A673 (cell line): ENCODE measurements at regions not wholly inside any gene's neighbourhood (a gene's known extent, or its start where the extent isn't known, plus 50 kb on each side); places are given as distances from the start of the nearest gene placed in this dataset.
"Not testable (repeated sequence)": the region's sequence is repeated elsewhere in the genome, so short reads cannot be mapped to it uniquely, and the experiment has no call there.

Experiments used
- BruUV-seq: library from RNA; stranded (reverse); fragments of 400-500 nt; replicated peaks from 2 replicates; lab custom pipeline; 2021; lab: Mats Ljungman, UMichigan
- CTCF ChIA-PET: fragments of 300-600 bp; sonication (Branson Sonifier 250); formaldehyde crosslinking; loops from one replicate; lab custom pipeline; 2022; ENCODE audit warnings: antibody characterized with exemption; lab: Charles Lee
- POLR2A ChIA-PET: fragments of 300-600 bp; sonication (Branson Sonifier 250); formaldehyde crosslinking; loops from one replicate; lab custom pipeline; 2022; ENCODE audit warnings: antibody characterized with exemption; ENCODE audit not compliant: low non-redundant PET; lab: Charles Lee
- DNase-seq: peaks from one replicate; pipeline ENCODE4 v3.0.0-alpha.2; 2015; ENCODE audit warnings: low spot score
- H3K27ac ChIP-seq: fragments of 200-600 bp; sonication (generic); 2 replicates; pipeline ENCODE4 v1.5.1; 2016; ENCODE audit warnings: mixed run types, low read depth, mild to moderate bottlenecking, mixed read lengths, antibody characterized with exemption, low read length; ENCODE audit not compliant: poor library complexity, severe bottlenecking
- H3K27me3 ChIP-seq: fragments of 200-600 bp; sonication (generic); replicated peaks from 2 replicates; pipeline ENCODE4 v1.6.1; 2017; ENCODE audit warnings: mixed run types, low read depth, mild to moderate bottlenecking, mixed read lengths, antibody characterized with exemption, low read length; ENCODE audit not compliant: insufficient read depth, poor library complexity
- H3K36me3 ChIP-seq: fragments of 200-600 bp; sonication (generic); 2 replicates; pipeline ENCODE4 v1.6.1; 2016; ENCODE audit warnings: mixed run types, mild to moderate bottlenecking, mixed read lengths, antibody characterized with exemption, low read length; ENCODE audit not compliant: insufficient read depth, poor library complexity, severe bottlenecking
- H3K4me1 ChIP-seq: fragments of 200-600 bp; sonication (generic); 2 replicates; pipeline ENCODE4 v1.6.1; 2017; ENCODE audit warnings: mixed run types, mild to moderate bottlenecking, mixed read lengths, antibody characterized with exemption, low read length; ENCODE audit not compliant: insufficient read depth, poor library complexity, severe bottlenecking
- H3K4me3 ChIP-seq: fragments of 200-600 bp; sonication (generic); 2 replicates; pipeline ENCODE4 v1.5.1; 2016; ENCODE audit warnings: low read depth, mixed run types, mild to moderate bottlenecking, mixed read lengths, low read length; ENCODE audit not compliant: poor library complexity, severe bottlenecking
- H3K9me3 ChIP-seq: fragments of 200-600 bp; sonication (generic); 2 replicates; pipeline ENCODE4 v1.6.1; 2016; ENCODE audit warnings: mixed run types, low read depth, mild to moderate bottlenecking, mixed read lengths, antibody characterized with exemption, low read length; ENCODE audit not compliant: poor library complexity, severe bottlenecking
- intact Hi-C: fragments of 100-400 bp; cut with micrococcal nuclease; formaldehyde crosslinking; loops from one replicate; pipeline ENCODE4 v1.10.0; 2022; ENCODE audit not compliant: unreplicated experiment

DNA sequence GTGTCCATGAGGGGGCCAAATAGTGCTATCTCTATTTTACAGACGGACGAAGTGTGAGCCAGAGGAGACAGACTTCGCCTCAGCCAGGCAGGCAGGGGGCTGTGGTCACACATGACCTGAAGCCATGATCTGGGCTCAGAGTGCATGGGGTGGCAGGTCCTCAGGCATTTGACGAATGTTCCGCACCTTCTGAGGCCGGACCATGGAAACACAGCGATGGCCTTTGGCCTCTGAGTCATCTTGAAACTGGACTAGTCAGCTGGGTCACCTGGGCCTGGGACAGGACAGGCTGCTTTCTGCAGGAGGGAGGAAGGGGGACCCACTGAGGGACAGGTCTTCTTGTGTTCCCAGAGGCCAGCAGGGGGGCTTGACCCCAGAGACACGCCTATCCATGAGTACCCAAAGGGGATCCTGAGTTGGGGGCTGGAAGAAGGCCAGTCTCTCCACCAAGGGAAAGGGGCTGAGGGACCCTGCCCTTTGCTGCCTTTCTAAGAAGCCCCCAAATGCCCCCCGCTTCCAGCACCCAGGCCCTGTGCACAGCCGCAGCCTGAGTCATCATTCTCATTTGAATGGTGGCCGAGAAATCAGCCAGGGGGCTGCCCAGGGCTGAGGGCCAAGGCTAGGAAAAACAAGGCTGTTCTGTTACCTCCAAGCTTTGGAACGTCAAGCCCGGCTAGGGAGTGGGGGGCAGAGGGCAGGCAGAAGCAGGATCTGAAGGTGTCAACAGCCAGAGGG, 142.9 kb downstream of the GTF2IRD2B start:
- H3K36me3 ChIP-seq, intact Hi-C loops, H3K27ac ChIP-seq, BruUV-seq, H3K4me1 ChIP-seq, H3K27me3 ChIP-seq, POLR2A ChIA-PET, DNase-seq, CTCF ChIA-PET, H3K4me3 ChIP-seq, H3K9me3 ChIP-seq: not testable (repeated sequence)

DNA sequence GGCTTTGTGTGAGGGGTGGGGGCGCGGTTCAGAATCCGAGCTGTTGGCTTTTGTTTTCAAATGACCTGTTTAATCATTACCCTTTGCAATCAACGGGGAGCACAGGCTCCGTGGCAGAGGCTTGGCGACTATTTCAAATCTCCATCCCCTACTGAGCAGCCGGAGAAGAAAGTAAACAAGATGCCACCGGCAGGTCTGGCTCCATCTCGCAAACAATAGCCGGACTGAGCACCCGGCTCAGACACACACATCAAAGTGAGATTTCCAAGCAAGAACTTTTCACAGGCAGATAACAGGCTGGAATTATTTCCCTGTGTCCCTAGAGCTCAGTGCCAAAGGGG, 143.4 kb downstream of the GTF2IRD2B start:
- CTCF ChIA-PET, H3K36me3 ChIP-seq, DNase-seq, H3K9me3 ChIP-seq, intact Hi-C loops, H3K27ac ChIP-seq, H3K4me1 ChIP-seq, H3K27me3 ChIP-seq, H3K4me3 ChIP-seq, POLR2A ChIA-PET: not testable (repeated sequence)
- TSS peak; percentile 87 for BruUV-seq

GRCh38 chr7:75237255-75238187, 145.1 kb downstream of the GTF2IRD2B start:
- CTCF ChIA-PET, H3K27me3 ChIP-seq, H3K4me1 ChIP-seq, H3K4me3 ChIP-seq, BruUV-seq, POLR2A ChIA-PET, H3K36me3 ChIP-seq, H3K9me3 ChIP-seq, intact Hi-C loops, DNase-seq, H3K27ac ChIP-seq: not testable (repeated sequence)

GRCh38 chr7:75238309-75238708, 145.9 kb downstream of the GTF2IRD2B start:
- H3K4me1 ChIP-seq, DNase-seq, H3K27ac ChIP-seq, POLR2A ChIA-PET, intact Hi-C loops, H3K9me3 ChIP-seq, H3K4me3 ChIP-seq, CTCF ChIA-PET, H3K36me3 ChIP-seq, BruUV-seq, H3K27me3 ChIP-seq: not testable (repeated sequence)

GRCh38 chr7:75243638-75244037, 151.2 kb downstream of the GTF2IRD2B start:
- H3K27ac ChIP-seq, intact Hi-C loops, DNase-seq, POLR2A ChIA-PET, H3K4me1 ChIP-seq, CTCF ChIA-PET, H3K36me3 ChIP-seq, BruUV-seq, H3K9me3 ChIP-seq, H3K27me3 ChIP-seq, H3K4me3 ChIP-seq: not testable (repeated sequence)

DNA sequence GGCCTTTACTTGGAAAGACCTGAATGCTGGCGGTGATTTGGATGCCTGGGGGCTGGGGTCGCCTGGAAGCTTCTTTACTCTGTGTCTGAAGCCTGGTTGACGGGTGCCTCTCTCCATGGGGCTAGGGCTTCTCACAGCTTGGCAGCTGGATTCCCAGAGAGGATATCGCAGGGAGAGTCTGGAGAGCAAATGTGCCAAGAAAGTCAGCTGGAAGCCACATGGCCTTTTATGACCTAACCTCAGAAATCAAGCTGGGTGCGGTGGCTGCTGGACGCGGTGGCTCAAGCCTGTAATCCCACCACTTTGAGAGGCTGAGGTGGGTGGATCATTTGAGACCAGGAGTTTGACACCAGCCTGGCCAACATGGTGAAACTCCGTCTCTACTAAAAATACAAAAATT, 147.2 kb upstream of the TRIM73 start:
- H3K36me3 ChIP-seq, POLR2A ChIA-PET, H3K27me3 ChIP-seq, H3K4me1 ChIP-seq, DNase-seq, H3K9me3 ChIP-seq, CTCF ChIA-PET, intact Hi-C loops, H3K27ac ChIP-seq, H3K4me3 ChIP-seq, BruUV-seq: not testable (repeated sequence)

DNA sequence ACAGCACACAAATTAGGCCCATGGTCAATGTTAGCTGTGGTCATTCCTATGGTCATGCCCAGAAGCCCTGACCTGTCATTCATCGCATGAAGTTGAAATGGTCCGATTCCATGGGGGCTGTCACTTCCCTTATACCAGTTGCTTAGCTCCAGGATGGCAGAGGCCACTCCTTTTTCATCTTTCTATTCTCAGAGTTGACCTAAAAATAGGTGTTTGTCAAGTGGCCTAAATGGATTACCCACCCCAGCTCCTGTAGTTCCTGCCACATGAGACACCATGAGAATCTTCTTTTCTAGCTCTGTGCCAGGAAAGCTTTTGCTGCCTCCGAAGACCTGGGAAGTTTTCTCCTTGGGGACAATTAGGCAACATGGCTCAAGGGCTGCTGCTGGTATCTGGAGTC, 141.2 kb upstream of the TRIM73 start:
- intact Hi-C loops, H3K4me1 ChIP-seq, H3K4me3 ChIP-seq, H3K9me3 ChIP-seq, H3K27me3 ChIP-seq, H3K36me3 ChIP-seq, BruUV-seq, POLR2A ChIA-PET, H3K27ac ChIP-seq, CTCF ChIA-PET, DNase-seq: not testable (repeated sequence)
